SK-N-MC (cell line): ENCODE measurements at regions not wholly inside any gene's neighbourhood (a gene's known extent, or its start where the extent isn't known, plus 50 kb on each side); places are given as distances from the start of the nearest gene placed in this dataset.

ENCODE experiments used
- EZH2 ChIP-seq: fragments of 200-600 bp; sonication (generic); IDR thresholded peaks from one replicate; pipeline ENCODE4 v1.6.1; 2017; ENCODE audit warnings: antibody characterized with exemption
- POLR2AphosphoS5 ChIP-seq: IDR thresholded peaks from 2 replicates; pipeline ENCODE4 v1.6.1; 2012; ENCODE audit warnings: mild to moderate bottlenecking, low read depth, low read length, borderline replicate concordance

- no peak for TF ChIP-seq POLR2AphosphoS5
- TF ChIP-seq EZH2: no peak
Observed at GRCh38 chr6:93820465-93821082, 401.2 kb upstream of the EPHA7 start.
